Esophagus (tissue), 2 donors: ENCODE measurements at regions not wholly inside any gene's neighbourhood (a gene's known extent, or its start where the extent isn't known, plus 50 kb on each side); places are given as distances from the start of the nearest gene placed in this dataset.

Experiments used
- H3K27ac ChIP-seq, 2 donors: one replicate each; pipeline ENCODE4 v1.5.1; 2013; ENCODE audit warnings: low read depth in 2 of 2, mild to moderate bottlenecking in 2 of 2, inconsistent platforms in 1 of 2, low read length in 1 of 2, moderate library complexity in 1 of 2
- H3K27me3 ChIP-seq, 2 donors: one replicate each; pipeline ENCODE4 v1.6.1; 2013; ENCODE audit warnings: low read length in 2 of 2, control low read depth in 1 of 2, mild to moderate bottlenecking in 1 of 2; ENCODE audit not compliant: insufficient read depth in 2 of 2, control insufficient read depth in 1 of 2
- H3K36me3 ChIP-seq, 2 donors: one replicate each; pipeline ENCODE4 v1.6.1; 2013; ENCODE audit warnings: low read length in 1 of 2; ENCODE audit not compliant: control insufficient read depth in 2 of 2, insufficient read depth in 2 of 2
- H3K4me1 ChIP-seq, 2 donors: one replicate each; pipeline ENCODE4 v1.6.1; 2013; ENCODE audit warnings: low read length in 1 of 2; ENCODE audit not compliant: control insufficient read depth in 2 of 2, insufficient read depth in 2 of 2
- H3K4me3 ChIP-seq, 2 donors: one replicate each; pipeline ENCODE4 v1.5.1; 2013; ENCODE audit warnings: low read length in 2 of 2, mild to moderate bottlenecking in 2 of 2, low read depth in 1 of 2, moderate library complexity in 1 of 2
- H3K9me3 ChIP-seq, 2 donors: one replicate each; pipeline ENCODE4 v1.6.1; 2013; ENCODE audit warnings: mild to moderate bottlenecking in 2 of 2, low read depth in 1 of 2, low read length in 1 of 2, moderate library complexity in 1 of 2; ENCODE audit not compliant: control insufficient read depth in 2 of 2, insufficient read depth in 1 of 2
- WGBS, 2 donors: extraction: QIAGEN DNeasy Blood & Tissue Kit; methylation state at CpG; one replicate each; pipeline ENCODE4 v1.1.7; 2013; 5-methylcytosine and 5-hydroxymethylcytosine counted together
- donor health status: healthy with polysubstance abuse.
- donor health status: Bipolar disorder and iron deficiency.

DNA sequence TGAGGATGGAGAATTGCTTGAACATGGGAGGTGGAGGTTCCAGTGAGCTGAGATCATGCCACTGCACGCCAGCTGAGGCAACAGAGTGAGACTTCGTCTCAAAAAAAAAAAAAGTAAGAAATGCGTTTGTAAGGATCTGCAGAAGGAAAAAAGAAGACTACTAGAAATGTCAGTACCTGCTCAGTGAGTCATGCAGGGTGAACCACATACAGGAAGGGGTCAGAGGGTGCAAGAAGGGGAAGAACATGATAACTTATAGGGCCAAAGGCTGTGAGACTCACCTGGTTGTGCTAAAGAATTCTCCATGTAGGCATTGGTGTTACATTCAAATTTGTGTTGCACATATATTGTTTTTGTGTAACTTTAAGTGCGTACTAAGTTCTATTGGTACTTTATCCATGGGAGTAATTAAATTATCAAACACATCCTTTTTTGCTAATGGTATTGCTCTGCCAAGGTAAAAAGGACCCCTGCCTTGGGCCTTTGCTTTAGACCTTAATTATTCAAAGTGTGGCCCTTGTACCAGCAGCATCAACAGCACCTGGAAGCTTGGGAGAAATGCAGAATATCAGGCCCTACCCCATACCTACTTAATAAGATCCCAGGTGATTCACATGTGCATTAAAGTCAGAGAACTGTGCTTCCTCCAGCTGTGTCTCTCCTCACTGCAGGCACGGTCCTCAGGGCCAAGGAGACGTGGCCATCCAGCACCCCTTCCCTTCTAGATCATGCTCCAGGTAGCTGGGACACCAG is 96.4 kb upstream of the PPP2R5A start:
- no peak overlapping the region for H3K4me3 ChIP-seq
- no peaks in the 10 kb centered on the region for H3K36me3 ChIP-seq
- no peaks in the 10 kb centered on the region for H3K9me3 ChIP-seq
- no peaks in the 10 kb centered on the region for H3K4me1 ChIP-seq
- WGBS, 2 donors = 66 to 74% methylated on average over 6 of the region's 6 CpGs
- no peaks in the 10 kb centered on the region for H3K27me3 ChIP-seq
- peak overlapping the region in 1 of 2 donors; percentile 56 for H3K27ac ChIP-seq

DNA sequence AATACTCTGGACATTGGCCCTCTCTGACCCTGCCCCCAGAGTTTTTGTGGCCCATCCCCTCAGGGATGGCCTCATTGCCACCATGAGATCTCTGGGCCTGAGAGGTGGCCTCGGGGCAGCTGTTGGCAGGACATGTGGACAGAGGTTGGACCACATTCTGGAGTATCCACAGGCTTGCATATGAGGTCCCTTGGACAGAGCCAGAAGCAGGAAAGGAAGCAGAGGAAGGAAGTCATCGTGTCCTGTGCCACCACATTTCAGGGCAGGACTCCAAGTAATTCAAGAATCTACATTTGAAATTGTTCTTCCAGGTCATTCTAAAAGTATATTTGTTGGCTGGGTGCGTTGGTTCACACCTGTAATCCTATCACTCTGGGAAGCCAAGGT is 95.9 kb upstream of the PPP2R5A start:
- no peaks in the 10 kb centered on the region for H3K9me3 ChIP-seq
- no peak overlapping the region for H3K4me3 ChIP-seq
- 78 to 89% methylated on average over 3 of the region's 3 CpGs for WGBS, 2 donors
- peak overlapping the region in 1 of 2 donors; percentile 56 for H3K27ac ChIP-seq
- no peaks in the 10 kb centered on the region for H3K36me3 ChIP-seq
- no peaks in the 10 kb centered on the region for H3K27me3 ChIP-seq
- no peaks in the 10 kb centered on the region for H3K4me1 ChIP-seq

DNA sequence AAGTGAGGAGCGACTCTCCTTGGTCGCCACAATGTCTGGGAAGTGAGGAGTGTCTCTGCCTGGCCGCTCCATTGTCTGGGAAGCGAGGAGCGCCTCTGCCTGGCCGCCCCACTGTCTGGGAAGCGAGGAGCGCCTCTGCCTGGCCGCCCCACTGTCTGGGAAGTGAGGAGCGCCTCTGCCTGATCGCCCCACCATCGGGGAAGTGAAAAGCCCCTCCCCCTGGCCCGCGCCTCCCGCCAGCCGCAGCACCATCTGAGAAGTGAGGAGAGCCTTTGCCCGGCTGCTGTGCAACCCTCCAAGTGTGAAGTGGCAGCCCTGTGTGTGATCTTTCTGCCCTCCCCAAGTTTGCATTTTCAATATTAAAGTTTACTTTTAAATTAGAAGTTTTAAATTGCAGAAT is 95.0 kb upstream of the PPP2R5A start:
- H3K27ac ChIP-seq = no peak overlapping the region
- WGBS, 2 donors = 78 to 89% methylated on average over 15 to 17 of the region's 17 CpGs
- H3K27me3 ChIP-seq = no peaks in the 10 kb centered on the region
- no peak overlapping the region for H3K4me3 ChIP-seq
- H3K36me3 ChIP-seq = no peaks in the 10 kb centered on the region
- no peaks in the 10 kb centered on the region for H3K9me3 ChIP-seq
- H3K4me1 ChIP-seq = no peaks in the 10 kb centered on the region

DNA sequence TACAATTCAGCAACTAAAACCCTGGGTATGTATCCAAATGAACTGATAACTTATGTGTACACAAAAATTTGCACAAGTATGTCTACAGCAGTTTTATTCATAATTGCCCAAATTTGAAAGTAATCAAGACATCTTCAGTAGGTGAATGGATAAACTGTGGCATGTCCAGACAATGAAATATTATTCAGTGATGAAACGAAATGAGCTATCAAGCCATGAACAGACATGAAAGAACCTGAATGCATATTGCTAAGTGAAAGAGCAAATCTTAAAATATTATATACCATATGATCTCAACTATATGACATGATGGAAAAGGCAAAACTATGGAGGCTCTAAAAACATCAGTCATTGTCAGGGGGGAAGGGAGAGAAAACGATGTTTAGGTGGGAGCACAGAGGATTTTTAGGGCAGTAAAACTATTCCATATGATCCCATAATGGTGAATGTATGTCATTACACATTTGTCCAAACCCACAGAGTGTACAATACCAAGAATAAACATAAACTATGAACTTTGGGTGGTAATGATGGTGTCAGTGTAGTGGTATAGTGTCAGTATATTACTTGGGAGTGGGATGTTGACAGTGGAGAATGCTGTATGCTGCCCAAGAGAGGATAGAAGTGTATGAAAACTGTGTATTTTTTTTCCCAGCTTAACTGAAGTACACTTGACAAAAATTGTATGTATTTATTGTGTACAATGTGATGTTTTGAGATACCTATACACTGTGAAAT is 92.8 kb upstream of the PPP2R5A start:
- Histone ChIP-seq H3K27ac (no peak overlapping the region), H3K9me3 (no peaks in the 10 kb centered on the region), H3K4me1 (no peaks in the 10 kb centered on the region), H3K36me3 (no peaks in the 10 kb centered on the region), H3K27me3 (no peaks in the 10 kb centered on the region), H3K4me3 (no peak overlapping the region)
- WGBS, 2 donors = 43 to 47% methylated on average over 2 of the region's 2 CpGs

DNA sequence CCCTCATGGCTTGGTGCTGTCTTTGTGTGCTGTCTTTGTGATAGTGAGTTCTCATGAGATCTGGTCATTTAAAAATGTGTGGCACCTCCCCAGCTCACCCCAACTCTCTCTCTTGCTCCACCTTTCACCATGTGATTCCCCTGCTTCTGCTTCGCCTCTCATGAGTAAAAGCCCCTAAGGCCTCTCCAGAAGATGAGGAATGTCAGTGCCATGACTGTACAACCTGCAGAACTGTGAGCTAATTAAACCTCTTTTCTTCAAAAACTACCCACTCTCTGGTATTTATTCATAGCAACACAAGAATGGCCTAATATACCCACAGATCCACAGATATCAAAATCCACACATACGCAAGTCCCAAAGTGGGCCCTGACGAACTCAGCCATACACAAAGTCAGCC is 88.9 kb upstream of the PPP2R5A start:
- WGBS, 2 donors = 93 to 99% methylated on average over 3 of the region's 3 CpGs
- Histone ChIP-seq H3K27me3 (no peaks in the 10 kb centered on the region), H3K9me3 (no peaks in the 10 kb centered on the region), H3K27ac (no peak overlapping the region), H3K4me3 (no peak overlapping the region), H3K36me3 (no peaks in the 10 kb centered on the region), H3K4me1 (no peaks in the 10 kb centered on the region)

DNA sequence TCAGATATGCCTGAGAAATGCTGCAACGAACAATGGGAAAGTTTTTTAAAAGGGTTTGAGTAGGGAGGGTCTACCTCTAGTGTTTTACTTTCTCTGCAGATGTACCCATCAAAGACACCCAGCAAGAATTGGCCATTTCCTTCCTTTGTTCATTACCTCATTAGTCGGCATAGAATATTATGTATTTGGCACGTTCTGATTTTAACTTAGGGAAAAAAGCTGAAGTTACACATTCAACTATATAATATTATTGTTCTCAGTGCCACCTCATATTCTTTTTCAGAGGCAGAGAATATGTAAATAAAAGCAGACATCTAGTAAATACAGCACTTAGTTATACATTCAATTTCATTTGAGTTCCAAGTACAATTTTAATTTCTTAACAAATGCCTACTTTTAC is 83.7 kb upstream of the PPP2R5A start:
- Histone ChIP-seq H3K4me1 (peaks cover 0 to 2% of the 10 kb centered on the region in 2 donors), H3K27me3 (no peaks in the 10 kb centered on the region), H3K4me3 (no peak overlapping the region), H3K27ac (no peak overlapping the region), H3K36me3 (no peaks in the 10 kb centered on the region), H3K9me3 (no peaks in the 10 kb centered on the region)
- 81 to 85% methylated on average over 3 of the region's 3 CpGs for WGBS, 2 donors

DNA sequence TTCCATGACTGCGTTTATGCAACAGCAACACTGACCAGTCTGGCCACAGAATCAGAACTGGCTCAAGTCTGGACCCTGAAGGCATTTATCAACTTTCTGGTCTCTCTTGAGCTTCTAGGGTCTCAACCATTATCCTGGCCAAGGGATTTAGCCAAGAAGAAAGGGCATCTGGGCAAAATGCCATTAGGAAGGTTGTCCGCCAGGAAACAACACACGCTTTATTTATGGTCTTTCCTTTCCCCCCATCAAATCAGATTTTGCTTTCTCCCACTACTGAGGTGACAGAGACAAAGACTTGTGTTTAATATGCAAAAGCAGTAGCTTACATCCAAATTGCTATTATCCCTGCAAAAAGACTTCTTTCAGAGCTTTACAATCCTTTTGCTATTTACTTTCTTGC is 81.6 kb upstream of the PPP2R5A start:
- 83 to 93% methylated on average over 3 of the region's 3 CpGs for WGBS, 2 donors
- H3K27ac ChIP-seq = no peak overlapping the region

DNA sequence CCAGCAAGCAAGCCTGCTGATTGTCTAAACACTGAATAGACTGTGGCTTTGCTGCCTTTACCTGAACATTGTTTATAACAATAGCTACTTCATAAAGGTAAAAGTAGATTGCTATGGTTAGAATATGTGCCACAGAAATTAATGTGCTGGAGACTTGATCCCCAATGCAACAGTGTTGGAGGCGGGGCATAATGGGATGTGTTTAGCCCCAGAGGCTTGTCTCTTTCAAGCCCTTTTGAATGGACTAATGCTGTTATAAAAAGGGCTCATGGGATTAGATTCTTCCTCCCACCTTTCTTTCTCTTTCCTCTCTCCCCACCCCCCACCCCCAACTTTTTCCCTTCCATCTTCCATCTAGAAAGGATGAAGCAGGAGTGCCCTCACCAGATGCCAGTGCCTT is 80.2 kb upstream of the PPP2R5A start:
- Histone ChIP-seq H3K9me3 (no peaks in the 10 kb centered on the region), H3K27ac (peak overlapping the region in 1 of 2 donors; percentile 50), H3K4me1 (peaks cover 0 to 4% of the 10 kb centered on the region in 2 donors), H3K4me3 (no peak overlapping the region), H3K36me3 (no peaks in the 10 kb centered on the region), H3K27me3 (no peaks in the 10 kb centered on the region)
- 88 to 95% methylated on average over 1 of the region's 1 CpG for WGBS, 2 donors

More for the DNA sequence above, 81.6 kb upstream of the PPP2R5A start:
- H3K4me1 ChIP-seq = peaks cover 0 to 2% of the 10 kb centered on the region in 2 donors
- H3K36me3 ChIP-seq = no peaks in the 10 kb centered on the region
- no peak overlapping the region for H3K4me3 ChIP-seq
- H3K9me3 ChIP-seq = no peaks in the 10 kb centered on the region
- no peaks in the 10 kb centered on the region for H3K27me3 ChIP-seq

DNA sequence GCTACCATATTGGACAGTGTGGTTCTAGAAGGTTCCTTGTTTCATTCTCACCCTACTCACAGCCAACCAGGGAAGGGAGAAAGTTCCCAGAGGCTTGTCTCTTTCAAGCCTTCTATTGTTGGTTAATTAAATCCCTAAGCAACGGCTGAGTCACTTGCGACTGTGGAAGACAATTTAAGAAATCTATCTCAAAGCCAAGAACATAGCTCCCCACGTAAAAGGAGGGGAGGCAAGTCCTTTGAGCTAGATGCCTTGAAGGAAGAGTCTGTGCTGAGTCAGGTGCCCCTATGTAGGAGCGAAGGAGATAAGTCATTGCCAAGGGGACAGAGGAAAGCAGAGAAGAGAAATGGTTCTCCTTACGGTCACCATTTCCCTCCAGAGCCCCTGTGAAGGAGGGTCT is 79.4 kb upstream of the PPP2R5A start:
- H3K4me3 ChIP-seq = no peak overlapping the region
- WGBS, 2 donors = 50 to 62% methylated on average over 5 of the region's 5 CpGs
- H3K36me3 ChIP-seq = no peaks in the 10 kb centered on the region
- H3K9me3 ChIP-seq = no peaks in the 10 kb centered on the region
- peaks cover 0 to 4% of the 10 kb centered on the region in 2 donors for H3K4me1 ChIP-seq
- peak overlapping the region; percentile 40 to 67 for H3K27ac ChIP-seq
- H3K27me3 ChIP-seq = no peaks in the 10 kb centered on the region

DNA sequence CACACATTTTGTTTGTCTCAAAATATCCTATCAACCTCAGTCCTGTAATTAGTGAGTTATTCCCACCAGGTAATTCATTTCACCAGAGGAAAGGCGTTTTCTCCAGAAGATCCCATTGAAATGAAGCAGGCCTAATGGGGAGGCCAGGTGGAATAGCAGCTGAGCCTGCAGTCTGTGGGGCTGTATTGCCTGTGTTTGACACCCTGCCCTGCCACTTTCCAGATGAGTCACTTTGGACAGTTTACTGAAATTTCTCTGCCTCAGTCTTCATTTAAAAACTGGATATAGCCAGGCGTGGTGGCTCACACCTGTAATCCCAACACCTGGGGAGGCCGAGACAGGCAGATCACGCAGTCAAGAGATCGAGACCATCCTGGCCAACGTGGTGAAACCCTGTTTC is 78.1 kb upstream of the PPP2R5A start:
- peaks cover 0 to 4% of the 10 kb centered on the region in 2 donors for H3K4me1 ChIP-seq
- no peaks in the 10 kb centered on the region for H3K36me3 ChIP-seq
- 86 to 90% methylated on average over 6 of the region's 6 CpGs for WGBS, 2 donors
- H3K9me3 ChIP-seq = no peaks in the 10 kb centered on the region
- peak overlapping the region in 1 of 2 donors; percentile 17 for H3K27ac ChIP-seq
- H3K4me3 ChIP-seq = no peak overlapping the region
- H3K27me3 ChIP-seq = no peaks in the 10 kb centered on the region
